Transverse colon (tissue), 4 donors: ENCODE measurements at regions not wholly inside any gene's neighbourhood (a gene's known extent, or its start where the extent isn't known, plus 50 kb on each side); places are given as distances from the start of the nearest gene placed in this dataset.

Experiments used
- DNase-seq: peaks from one replicate; pipeline ENCODE4 v3.0.0-alpha.2; 2019
- H3K27ac ChIP-seq, 4 donors: fragments of 200-600 bp; sonication (generic); 2 replicates each; pipeline ENCODE4 v1.5.1; 2016 to 2018; ENCODE audit warnings: inconsistent platforms in 4 of 4
- H3K27me3 ChIP-seq: fragments of 200-600 bp; sonication (generic); 2 replicates; pipeline ENCODE4 v1.5.1; 2017; ENCODE audit warnings: inconsistent platforms
- H3K36me3 ChIP-seq, 4 donors: fragments of 200-600 bp; sonication (generic); 2 replicates each; pipeline ENCODE4 v1.5.1; 2017 to 2019; ENCODE audit warnings: inconsistent platforms in 4 of 4
- H3K4me1 ChIP-seq, 4 donors: fragments of 200-600 bp; sonication (generic); 2 replicates each; pipeline ENCODE4 v1.5.1; 2017 to 2020; ENCODE audit warnings: inconsistent platforms in 4 of 4
- H3K4me3 ChIP-seq, 4 donors: fragments of 200-600 bp; sonication (generic); 1 replicate in 1 of 4; 2 replicates in 3 of 4; pipeline versions ENCODE4 v1.5.1 to v1.6.1; 2017 to 2019; ENCODE audit warnings: inconsistent platforms in 4 of 4
- H3K9me3 ChIP-seq, 2 donors: fragments of 200-600 bp; sonication (generic); 2 replicates each; pipeline ENCODE4 v1.5.1; 2017 to 2019; ENCODE audit warnings: inconsistent platforms in 2 of 2
- CTCF ChIP-seq, 5 experiments: fragments of 200-600 bp in 3 of 5; fragments of 450-650 bp in 2 of 5; sonication (generic) in 3 of 5; IDR thresholded peaks; 1 replicate in 2 of 5; 2 replicates in 3 of 5; pipeline ENCODE4 v1.5.1; 2016 to 2017; ENCODE audit warnings: antibody characterized with exemption in 5 of 5, inconsistent platforms in 3 of 5, mild to moderate bottlenecking in 2 of 5, moderate library complexity in 1 of 5
- EP300 ChIP-seq: sonication (generic); formaldehyde crosslinking; IDR thresholded peaks from one replicate; pipeline ENCODE4 v1.6.1; 2017; ENCODE audit warnings: antibody characterized with exemption, low read depth
- POLR2A ChIP-seq: fragments of 450-650 bp; IDR thresholded peaks from one replicate; pipeline ENCODE4 v1.6.1; 2016; ENCODE audit warnings: antibody characterized with exemption, mild to moderate bottlenecking, moderate library complexity
- POLR2AphosphoS5 ChIP-seq, 3 donors: sonication (generic); formaldehyde crosslinking; IDR thresholded peaks; one replicate each; pipeline ENCODE4 v1.6.1; 2016; ENCODE audit warnings: antibody characterized with exemption in 3 of 3
- WGBS, 2 donors: methylation state at CpG; one replicate each; pipeline ENCODE4 v1.1.5; 2018; ENCODE audit warnings: low coverage in 1 of 2; 5-methylcytosine and 5-hydroxymethylcytosine counted together
- in situ Hi-C, 4 donors: fragments of 200-750 bp; cut with MboI; loops; one replicate each; pipeline versions ENCODE4 v1.15.0 to v1.15.1; 2017; ENCODE audit warnings: low sequenced_read_pairs in 3 of 4, low pct_ligation_motif_present in 1 of 4, low pct_unique_long_range_greater_than_20kb in 1 of 4
- intact Hi-C: fragments of 100-400 bp; cut with DNase I; formaldehyde crosslinking; loops from one replicate; pipeline ENCODE4 v1.15.1; 2023; ENCODE audit warnings: low total_unique reads

GRCh38 chr10:61169294-61169693, 225.3 kb upstream of the RHOBTB1 start:
- intact Hi-C loops (no loop called here), in situ Hi-C loops (no loop called here)
- DNase-seq: no peak
- H3K4me1 ChIP-seq: no peaks in the 10 kb centered on the region
- no peaks in the 10 kb centered on the region for H3K9me3 ChIP-seq
- H3K36me3 ChIP-seq: no peaks in the 10 kb centered on the region
- H3K27me3 ChIP-seq: no peaks in the 10 kb centered on the region
- no peak overlapping the region for H3K27ac ChIP-seq
- no peak overlapping the region for H3K4me3 ChIP-seq
- TF ChIP-seq CTCF (IDR thresholded peaks at IDR 0.05) (no peak), POLR2AphosphoS5 (IDR thresholded peaks at IDR 0.05) (no peak), EP300 (no peak), POLR2A (no peak)

DNA sequence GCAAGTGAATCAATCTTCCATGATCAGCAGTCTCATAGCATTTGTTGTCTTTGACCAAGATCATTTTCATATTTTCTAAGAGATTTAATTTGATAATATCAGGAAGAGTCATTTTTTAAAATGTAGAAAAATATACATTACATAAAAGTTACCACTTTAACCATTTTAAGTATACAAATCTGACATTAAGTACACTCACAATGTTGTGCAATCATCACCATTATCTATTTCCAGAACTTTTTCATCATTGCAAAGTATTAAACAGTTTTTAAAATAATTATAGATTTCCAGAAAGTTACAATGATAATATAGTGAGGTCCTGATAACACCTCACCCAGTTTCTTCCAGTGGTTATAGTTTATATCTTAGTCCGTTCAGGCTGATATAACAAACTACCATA, 222.5 kb upstream of the RHOBTB1 start:
- no peak overlapping the region for H3K27ac ChIP-seq
- no peak for DNase-seq
- no peaks in the 10 kb centered on the region for H3K4me1 ChIP-seq
- no peaks in the 10 kb centered on the region for H3K9me3 ChIP-seq
- no peaks in the 10 kb centered on the region for H3K36me3 ChIP-seq
- no peaks in the 10 kb centered on the region for H3K27me3 ChIP-seq
- TF ChIP-seq POLR2AphosphoS5 (IDR thresholded peaks at IDR 0.05) (no peak), CTCF (IDR thresholded peaks at IDR 0.05) (no peak), POLR2A (no peak), EP300 (no peak)
- H3K4me3 ChIP-seq: no peak overlapping the region
- WGBS, 2 donors: 48 to 100% methylated on average over 1 of the region's 1 CpG
- intact Hi-C loops: no loop called here
- in situ Hi-C loops: no loop called here

- Histone ChIP-seq H3K27ac (no peak overlapping the region), H3K36me3 (no peaks in the 10 kb centered on the region), H3K9me3 (no peaks in the 10 kb centered on the region), H3K4me3 (no peak overlapping the region), H3K27me3 (no peaks in the 10 kb centered on the region), H3K4me1 (no peaks in the 10 kb centered on the region)
- intact Hi-C loops: no loop called here
- no peak for DNase-seq
- in situ Hi-C loops: no loop called here
- TF ChIP-seq POLR2AphosphoS5 (IDR thresholded peaks at IDR 0.05) (no peak), EP300 (no peak), CTCF (IDR thresholded peaks at IDR 0.05) (no peak), POLR2A (no peak)
These were observed 222.1 kb upstream of the RHOBTB1 start for GRCh38 chr10:61166065-61166464.

- no peak for DNase-seq
- no peak overlapping the region for H3K27ac ChIP-seq
These were observed 220.6 kb upstream of the RHOBTB1 start for GRCh38 chr10:61164458-61165160.

More at GRCh38 chr10:61164458-61165160, 220.6 kb upstream of the RHOBTB1 start:
- H3K4me3 ChIP-seq: no peak overlapping the region
- WGBS, 2 donors: 41 to 56% methylated on average over 2 to 6 of the region's 6 CpGs
- H3K27me3 ChIP-seq: no peaks in the 10 kb centered on the region
- H3K36me3 ChIP-seq: no peaks in the 10 kb centered on the region
- in situ Hi-C loops (no loop called here), intact Hi-C loops (no loop called here)
- H3K4me1 ChIP-seq: no peaks in the 10 kb centered on the region
- no peaks in the 10 kb centered on the region for H3K9me3 ChIP-seq
- no peak for TF ChIP-seq POLR2A
- TF ChIP-seq CTCF (IDR thresholded peaks at IDR 0.05): no peak
- TF ChIP-seq POLR2AphosphoS5 (IDR thresholded peaks at IDR 0.05): no peak
- no peak for TF ChIP-seq EP300
